GM12891 (cell line): ENCODE measurements at regions not wholly inside any gene's neighbourhood (a gene's known extent, or its start where the extent isn't known, plus 50 kb on each side); places are given as distances from the start of the nearest gene placed in this dataset.

Experiments used
- PAX5 ChIP-seq: IDR thresholded peaks from 2 replicates; pipeline ENCODE4 v1.6.1; 2011; ENCODE audit warnings: low read length, moderate library complexity, mild to moderate bottlenecking; ENCODE audit not compliant: insufficient read depth, severe bottlenecking
- POLR2A ChIP-seq: IDR thresholded peaks from 2 replicates; pipeline ENCODE4 v1.6.1; 2011; ENCODE audit warnings: low read depth, low read length, control low read depth
- POLR2AphosphoS5 ChIP-seq: IDR thresholded peaks from 2 replicates; pipeline ENCODE4 v1.6.1; 2011; ENCODE audit warnings: low read depth, low read length, control low read depth
- SPI1 ChIP-seq: IDR thresholded peaks from 2 replicates; pipeline ENCODE4 v1.6.1; 2011; ENCODE audit warnings: low read depth, low read length, control low read depth
- TAF1 ChIP-seq: IDR thresholded peaks from 2 replicates; pipeline ENCODE4 v1.6.1; 2011; ENCODE audit warnings: low read depth, low read length, control low read depth

- TF ChIP-seq TAF1 (no peak), POLR2AphosphoS5 (no peak), POLR2A (no peak), SPI1 (no peak), PAX5 (no peak)
Observed at GRCh38 chr2:15073664-15074063, 441.1 kb downstream of the LRATD1 start.
